Neural progenitor cell (in vitro differentiated cells): ENCODE measurements at regions not wholly inside any gene's neighbourhood (a gene's known extent, or its start where the extent isn't known, plus 50 kb on each side); places are given as distances from the start of the nearest gene placed in this dataset.

Experiments used
- EZH2 ChIP-seq: fragments of 200-600 bp; sonication (generic); IDR thresholded peaks from 2 replicates; pipeline ENCODE4 v1.6.1; 2017; ENCODE audit warnings: antibody characterized with exemption, mild to moderate bottlenecking, moderate library complexity
- EZH2phosphoT487 ChIP-seq: fragments of 200-600 bp; sonication (generic); IDR thresholded peaks from 2 replicates; pipeline ENCODE4 v1.6.1; 2017; ENCODE audit warnings: antibody characterized with exemption
- TF ChIP-seq, protein P1 (sequence below): fragments of 200-600 bp; sonication (generic); IDR thresholded peaks from 2 replicates; pipeline ENCODE4 v1.5.1; 2017; ENCODE audit warnings: antibody characterized with exemption, mild to moderate bottlenecking

- TF ChIP-seq, protein P1, sequence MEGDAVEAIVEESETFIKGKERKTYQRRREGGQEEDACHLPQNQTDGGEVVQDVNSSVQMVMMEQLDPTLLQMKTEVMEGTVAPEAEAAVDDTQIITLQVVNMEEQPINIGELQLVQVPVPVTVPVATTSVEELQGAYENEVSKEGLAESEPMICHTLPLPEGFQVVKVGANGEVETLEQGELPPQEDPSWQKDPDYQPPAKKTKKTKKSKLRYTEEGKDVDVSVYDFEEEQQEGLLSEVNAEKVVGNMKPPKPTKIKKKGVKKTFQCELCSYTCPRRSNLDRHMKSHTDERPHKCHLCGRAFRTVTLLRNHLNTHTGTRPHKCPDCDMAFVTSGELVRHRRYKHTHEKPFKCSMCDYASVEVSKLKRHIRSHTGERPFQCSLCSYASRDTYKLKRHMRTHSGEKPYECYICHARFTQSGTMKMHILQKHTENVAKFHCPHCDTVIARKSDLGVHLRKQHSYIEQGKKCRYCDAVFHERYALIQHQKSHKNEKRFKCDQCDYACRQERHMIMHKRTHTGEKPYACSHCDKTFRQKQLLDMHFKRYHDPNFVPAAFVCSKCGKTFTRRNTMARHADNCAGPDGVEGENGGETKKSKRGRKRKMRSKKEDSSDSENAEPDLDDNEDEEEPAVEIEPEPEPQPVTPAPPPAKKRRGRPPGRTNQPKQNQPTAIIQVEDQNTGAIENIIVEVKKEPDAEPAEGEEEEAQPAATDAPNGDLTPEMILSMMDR, result no peak
- TF ChIP-seq EZH2 (no peak), EZH2phosphoT487 (no peak)
Measured at GRCh38 chr2:168326572-168326971, 79.2 kb upstream of the STK39 start.
